ENCODE measurements at regions not wholly inside any gene's neighbourhood (a gene's known extent, or its start where the extent isn't known, plus 50 kb on each side); places are given as distances from the start of the nearest gene placed in this dataset.

DNA sequence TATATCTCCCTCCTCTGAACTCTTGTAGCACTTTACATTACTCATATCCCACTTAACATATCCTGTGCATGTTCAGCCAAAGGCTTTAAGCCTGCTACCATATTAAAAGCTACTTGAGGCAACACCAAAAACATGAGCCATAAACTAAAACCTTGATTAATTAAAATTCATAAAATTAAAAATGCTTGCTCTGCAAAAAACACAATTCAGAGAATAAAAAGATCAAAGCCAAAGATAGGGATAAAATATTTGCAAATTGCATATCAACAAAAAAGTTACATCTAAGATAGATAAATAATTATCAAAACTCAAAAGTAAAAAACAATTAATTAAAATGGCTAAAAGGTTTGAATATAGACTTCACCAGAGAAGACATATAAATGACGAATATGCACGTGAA is 495.4 kb upstream of the PIK3C3 start:
- no peaks in the 10 kb centered on the region for H3K27me3 Mint-ChIP-seq
- ATAC-seq (replicated peaks), result no peak
- no peaks in the 10 kb centered on the region for H3K4me1 Mint-ChIP-seq
- H3K36me3 Mint-ChIP-seq, result no peaks in the 10 kb centered on the region
- DNase-seq, result no peak
- H3K4me3 Mint-ChIP-seq, result no peak overlapping the region
- H3K27ac Mint-ChIP-seq, result no peak overlapping the region
- H3K9me3 Mint-ChIP-seq, result peaks cover 0 to 7% of the 10 kb centered on the region in 2 donors

DNA sequence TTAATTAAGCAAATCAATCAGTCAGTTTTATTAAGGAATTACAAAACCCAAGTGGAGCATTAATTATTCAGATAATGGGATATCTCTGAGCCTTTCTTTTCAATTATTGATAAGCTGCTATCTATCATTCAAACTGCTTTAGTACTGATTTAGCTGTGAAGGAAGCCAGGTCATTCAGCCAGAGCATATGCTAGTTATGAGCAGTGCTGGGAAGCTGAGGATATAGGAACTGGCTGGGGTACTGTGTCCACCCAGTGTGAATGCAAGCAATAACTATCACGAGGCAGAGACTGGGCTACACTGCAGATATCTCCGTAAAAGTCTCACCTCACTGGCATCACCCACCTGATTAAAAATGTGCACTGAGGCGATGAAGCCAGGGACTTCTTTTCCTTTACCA is 496.7 kb upstream of the PIK3C3 start:
- H3K4me1 Mint-ChIP-seq, result no peaks in the 10 kb centered on the region
- ATAC-seq (replicated peaks) (no peak), DNase-seq (no peak)
- no peaks in the 10 kb centered on the region for H3K27me3 Mint-ChIP-seq
- peaks cover 0 to 7% of the 10 kb centered on the region in 2 donors for H3K9me3 Mint-ChIP-seq
- H3K36me3 Mint-ChIP-seq, result no peaks in the 10 kb centered on the region
- no peak overlapping the region for H3K27ac Mint-ChIP-seq
- no peak overlapping the region for H3K4me3 Mint-ChIP-seq

DNA sequence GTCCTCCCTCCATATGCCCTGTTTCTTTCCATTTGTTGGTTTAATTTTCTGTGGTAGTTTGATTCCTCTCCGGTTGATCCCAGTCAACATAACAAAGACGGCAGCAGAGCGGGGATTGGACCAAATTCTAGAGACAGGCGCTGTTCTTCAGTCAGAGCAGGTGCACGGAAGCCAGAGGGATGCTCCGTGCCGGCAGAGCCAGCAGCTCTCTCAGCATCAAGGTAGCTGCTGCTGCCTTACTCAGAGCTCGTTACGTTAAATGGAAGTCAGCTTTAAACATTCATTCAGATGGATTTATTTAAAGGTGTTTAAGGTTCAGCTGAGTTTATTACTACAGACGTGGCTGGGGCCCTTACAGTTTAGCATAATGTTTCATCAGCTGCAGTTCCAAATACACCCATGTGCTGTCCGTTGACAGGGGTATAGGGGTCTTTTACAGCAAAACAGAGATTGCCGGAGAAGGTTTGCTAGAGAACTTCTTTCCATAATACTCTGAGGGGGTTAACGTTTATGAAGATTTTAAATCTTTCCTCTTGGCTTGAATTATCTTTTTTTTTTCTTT is 497.2 kb upstream of the PIK3C3 start:
- H3K4me1 Mint-ChIP-seq, result no peaks in the 10 kb centered on the region
- peaks cover 0 to 7% of the 10 kb centered on the region in 2 donors for H3K9me3 Mint-ChIP-seq
- H3K27me3 Mint-ChIP-seq, result no peaks in the 10 kb centered on the region
- no peak overlapping the region for H3K27ac Mint-ChIP-seq
- ATAC-seq (replicated peaks) (no peak), DNase-seq (no peak)
- H3K4me3 Mint-ChIP-seq, result no peak overlapping the region
- H3K36me3 Mint-ChIP-seq, result no peaks in the 10 kb centered on the region

DNA sequence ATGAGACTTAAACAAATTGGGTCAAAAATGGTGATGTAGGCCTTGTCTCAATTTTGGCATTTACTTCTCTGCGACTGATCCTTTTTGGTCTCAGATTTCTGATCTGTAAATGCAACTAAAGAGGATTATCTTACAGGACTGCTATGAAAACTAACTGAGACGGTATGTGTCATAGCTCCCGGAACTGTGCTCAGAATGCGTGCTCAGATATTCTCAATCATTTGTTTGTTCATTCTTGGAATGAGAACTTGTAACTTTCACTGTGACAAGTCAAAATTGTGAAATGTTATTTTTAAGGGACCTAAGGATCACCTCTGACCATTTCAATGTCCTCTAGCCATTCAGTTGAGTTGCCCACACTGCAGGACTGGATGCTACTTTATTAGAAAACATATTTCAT is 498.2 kb upstream of the PIK3C3 start:
- peaks cover 4 to 6% of the 10 kb centered on the region in 2 donors for H3K9me3 Mint-ChIP-seq
- H3K4me1 Mint-ChIP-seq, result no peaks in the 10 kb centered on the region
- no peaks in the 10 kb centered on the region for H3K27me3 Mint-ChIP-seq
- DNase-seq (no peak), ATAC-seq (replicated peaks) (no peak)
- no peaks in the 10 kb centered on the region for H3K36me3 Mint-ChIP-seq
- H3K4me3 Mint-ChIP-seq, result no peak overlapping the region
- H3K27ac Mint-ChIP-seq, result no peak overlapping the region

DNA sequence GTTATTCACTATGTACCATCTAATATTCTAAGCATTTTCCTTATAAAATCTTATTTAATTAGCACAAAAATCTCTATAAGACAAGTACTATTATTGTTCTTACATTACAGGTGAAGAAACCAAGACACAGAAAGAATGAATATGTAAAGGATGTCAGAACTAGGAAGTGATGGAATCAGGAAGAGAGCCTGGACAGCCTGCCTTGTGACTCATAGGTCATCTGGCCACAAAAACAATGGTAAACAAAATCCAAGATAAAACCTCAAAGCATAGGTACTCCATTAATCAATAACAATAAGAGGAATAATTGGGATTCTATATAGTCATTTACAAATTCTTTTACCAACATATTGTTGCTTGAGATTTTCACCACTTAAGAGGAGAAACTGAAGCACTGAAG is 505.4 kb upstream of the PIK3C3 start:
- Mint-ChIP-seq H3K4me3 (no peak overlapping the region), H3K36me3 (no peaks in the 10 kb centered on the region), H3K4me1 (no peaks in the 10 kb centered on the region), H3K27me3 (no peaks in the 10 kb centered on the region), H3K9me3 (peaks cover 2 to 15% of the 10 kb centered on the region in 2 donors), H3K27ac (no peak overlapping the region)
- DNase-seq (no peak), ATAC-seq (replicated peaks) (no peak)

DNA sequence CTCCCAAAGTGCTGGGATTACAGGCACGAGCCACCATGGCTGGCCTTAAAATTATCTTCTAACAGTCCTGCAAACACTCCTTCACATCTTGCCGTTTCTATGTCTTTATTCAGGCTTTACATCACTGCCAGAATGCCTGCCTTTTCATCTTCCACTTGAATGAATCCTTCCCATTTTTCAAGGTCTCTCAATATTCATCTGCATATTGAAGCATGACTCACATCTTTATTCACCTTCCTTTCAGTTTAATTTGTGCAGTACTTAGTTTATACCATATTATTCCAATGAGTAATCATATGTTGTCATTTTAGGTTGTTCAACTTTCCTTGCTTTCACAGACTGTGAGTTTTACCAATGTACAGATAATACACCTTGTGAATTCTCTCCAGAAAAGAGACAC is 510.1 kb upstream of the PIK3C3 start:
- ATAC-seq (replicated peaks), result no peak
- Mint-ChIP-seq H3K27ac (no peak overlapping the region), H3K36me3 (no peaks in the 10 kb centered on the region), H3K9me3 (peaks cover 5 to 12% of the 10 kb centered on the region in 2 donors), H3K4me1 (no peaks in the 10 kb centered on the region), H3K4me3 (no peak overlapping the region), H3K27me3 (no peaks in the 10 kb centered on the region)
- no peak for DNase-seq

- H3K36me3 Mint-ChIP-seq, result no peaks in the 10 kb centered on the region
- ATAC-seq (replicated peaks), result no peak
These were observed 518.3 kb upstream of the PIK3C3 start for GRCh38 chr18:41436772-41437171.

GRCh38 chr18:41418598-41418997 is 536.4 kb upstream of the PIK3C3 start:
- DNase-seq, result no peak
- peaks cover 4 to 7% of the 10 kb centered on the region in 2 donors for H3K9me3 Mint-ChIP-seq
- H3K4me1 Mint-ChIP-seq, result no peaks in the 10 kb centered on the region
- no peaks in the 10 kb centered on the region for H3K36me3 Mint-ChIP-seq
- ATAC-seq (replicated peaks), result no peak
- no peaks in the 10 kb centered on the region for H3K27me3 Mint-ChIP-seq
- no peak overlapping the region for H3K4me3 Mint-ChIP-seq
- no peak overlapping the region for H3K27ac Mint-ChIP-seq

More at GRCh38 chr18:41436772-41437171, 518.3 kb upstream of the PIK3C3 start:
- H3K27ac Mint-ChIP-seq, result no peak overlapping the region
- no peak for DNase-seq
- no peaks in the 10 kb centered on the region for H3K27me3 Mint-ChIP-seq
- H3K4me3 Mint-ChIP-seq, result no peak overlapping the region
- H3K4me1 Mint-ChIP-seq, result no peaks in the 10 kb centered on the region
- H3K9me3 Mint-ChIP-seq, result peaks cover 11 to 18% of the 10 kb centered on the region in 2 donors

DNA sequence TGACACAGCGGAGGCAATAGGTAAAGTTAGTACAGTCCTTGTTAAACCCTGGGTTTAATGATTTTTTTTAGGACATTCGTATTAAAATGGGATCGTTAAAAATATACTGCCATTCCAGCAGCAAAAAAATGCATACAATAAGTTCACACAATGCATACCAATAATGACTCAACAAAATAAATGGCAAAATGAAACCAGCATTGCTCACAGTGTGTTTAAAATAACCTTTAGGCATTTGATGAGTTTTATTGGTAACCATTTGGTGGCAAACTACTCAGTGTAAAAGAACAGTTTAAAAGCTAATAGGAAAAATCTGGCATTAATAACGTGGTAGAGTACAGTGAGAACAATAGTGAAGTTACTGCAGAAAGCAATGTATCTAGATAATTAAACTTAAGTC is 539.0 kb upstream of the PIK3C3 start:
- ATAC-seq (replicated peaks), result no peak
- no peak for DNase-seq
- H3K36me3 Mint-ChIP-seq, result no peaks in the 10 kb centered on the region
- H3K27me3 Mint-ChIP-seq, result no peaks in the 10 kb centered on the region
- H3K4me3 Mint-ChIP-seq, result no peak overlapping the region
- H3K9me3 Mint-ChIP-seq, result peaks cover 4 to 10% of the 10 kb centered on the region in 2 donors
- H3K4me1 Mint-ChIP-seq, result no peaks in the 10 kb centered on the region
- no peak overlapping the region for H3K27ac Mint-ChIP-seq

GRCh38 chr18:41410006-41410405 is 545.0 kb upstream of the PIK3C3 start:
- Mint-ChIP-seq H3K27me3 (no peaks in the 10 kb centered on the region), H3K36me3 (no peaks in the 10 kb centered on the region), H3K4me3 (no peak overlapping the region), H3K9me3 (peaks cover 6 to 14% of the 10 kb centered on the region in 2 donors), H3K27ac (no peak overlapping the region), H3K4me1 (no peaks in the 10 kb centered on the region)
- DNase-seq (no peak), ATAC-seq (replicated peaks) (no peak)

DNA sequence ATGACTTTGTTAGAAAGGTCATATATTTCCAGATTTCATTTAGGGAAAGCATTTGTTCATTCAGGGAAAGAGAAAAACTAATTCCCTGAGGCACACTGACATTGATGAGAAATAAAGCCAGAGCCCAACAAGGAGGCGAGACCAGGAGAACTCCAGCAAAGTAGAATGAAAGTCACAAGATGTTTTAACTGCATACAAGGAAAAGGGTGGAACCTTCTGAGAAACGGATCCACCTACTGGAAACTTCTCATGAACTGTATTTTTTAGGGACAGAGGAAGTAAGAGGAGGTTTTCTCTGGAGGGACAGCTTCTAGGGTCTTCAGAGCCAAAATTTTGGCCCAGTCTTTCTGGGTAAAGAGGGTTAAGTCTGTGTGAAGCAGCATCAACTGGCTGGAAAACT is 548.2 kb upstream of the PIK3C3 start:
- DNase-seq, result no peak
- H3K36me3 Mint-ChIP-seq, result no peaks in the 10 kb centered on the region
- no peaks in the 10 kb centered on the region for H3K4me1 Mint-ChIP-seq
- no peaks in the 10 kb centered on the region for H3K27me3 Mint-ChIP-seq
- no peak overlapping the region for H3K27ac Mint-ChIP-seq
- H3K4me3 Mint-ChIP-seq, result no peak overlapping the region
- H3K9me3 Mint-ChIP-seq, result peaks cover 2 to 4% of the 10 kb centered on the region in 2 donors
- ATAC-seq (replicated peaks), result no peak

- Mint-ChIP-seq H3K4me3 (no peak overlapping the region), H3K36me3 (no peaks in the 10 kb centered on the region), H3K27me3 (no peaks in the 10 kb centered on the region), H3K4me1 (no peaks in the 10 kb centered on the region), H3K27ac (no peak overlapping the region), H3K9me3 (peaks cover 2 to 3% of the 10 kb centered on the region in 2 donors)
- DNase-seq (no peak), ATAC-seq (replicated peaks) (no peak)
These were observed 558.2 kb upstream of the PIK3C3 start for GRCh38 chr18:41396861-41397260.

- Mint-ChIP-seq H3K27me3 (no peaks in the 10 kb centered on the region), H3K4me3 (no peak overlapping the region), H3K27ac (no peak overlapping the region), H3K9me3 (peaks cover 2 to 3% of the 10 kb centered on the region in 2 donors), H3K36me3 (no peaks in the 10 kb centered on the region), H3K4me1 (no peaks in the 10 kb centered on the region)
- DNase-seq (no peak), ATAC-seq (replicated peaks) (no peak)
These were observed 558.8 kb upstream of the PIK3C3 start for GRCh38 chr18:41396211-41396610.

GRCh38 chr18:41395695-41396094 is 559.3 kb upstream of the PIK3C3 start:
- ATAC-seq (replicated peaks), result no peak

DNA sequence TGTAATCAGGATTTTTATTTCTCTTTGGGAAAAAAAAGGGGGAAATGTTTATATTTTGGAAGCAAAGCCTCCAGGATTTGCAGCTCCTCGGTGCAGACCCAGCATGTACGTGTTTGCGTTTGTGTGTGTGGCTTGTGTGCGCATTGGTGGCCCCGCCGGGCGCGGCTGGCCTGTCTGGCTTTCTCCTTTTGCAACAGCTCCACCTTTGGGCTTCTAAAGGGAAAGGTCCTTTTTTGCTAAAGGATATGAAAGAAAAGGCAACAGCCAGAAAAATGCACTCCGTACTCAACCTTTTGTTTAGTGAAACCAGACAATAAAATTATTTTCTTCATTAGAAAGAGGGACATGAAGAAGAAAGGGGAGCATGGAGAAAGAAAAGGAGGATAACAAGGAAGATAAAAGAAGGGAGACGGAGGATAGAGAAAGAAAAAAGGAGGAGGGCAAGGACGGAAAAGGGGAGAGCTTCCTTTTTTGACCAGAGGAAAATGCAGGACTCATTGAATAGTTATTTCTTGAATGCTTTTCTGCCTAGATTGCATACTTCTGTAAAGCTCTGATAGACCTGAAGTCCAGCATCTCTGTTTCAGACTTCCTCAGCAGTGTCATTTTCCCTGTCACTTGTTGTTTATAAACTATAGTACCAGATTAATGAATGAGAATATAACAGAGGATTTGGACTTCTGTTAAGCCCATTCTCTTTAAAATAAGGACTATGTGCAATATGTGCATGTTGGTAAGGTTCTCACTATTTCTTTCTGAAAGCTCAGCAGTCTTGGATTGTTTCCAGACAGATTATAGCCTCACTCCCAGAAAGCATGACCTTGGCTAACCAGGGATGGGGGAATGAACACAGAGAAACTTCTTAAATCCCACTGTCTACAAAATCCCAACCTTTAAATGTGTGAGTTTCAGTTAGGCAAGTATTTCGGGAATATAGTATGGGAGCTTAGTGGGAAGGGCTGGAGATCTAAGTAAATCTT is 563.1 kb upstream of the PIK3C3 start:
- H3K27me3 Mint-ChIP-seq, result no peaks in the 10 kb centered on the region
- no peaks in the 10 kb centered on the region for H3K9me3 Mint-ChIP-seq
- H3K27ac Mint-ChIP-seq, result no peak overlapping the region
- DNase-seq (no peak), ATAC-seq (replicated peaks) (peak in 1 of 2 donors; percentile 42)
- H3K36me3 Mint-ChIP-seq, result no peaks in the 10 kb centered on the region
- H3K4me1 Mint-ChIP-seq, result no peaks in the 10 kb centered on the region
- H3K4me3 Mint-ChIP-seq, result no peak overlapping the region

More at GRCh38 chr18:41395695-41396094, 559.3 kb upstream of the PIK3C3 start:
- Mint-ChIP-seq H3K4me1 (no peaks in the 10 kb centered on the region), H3K27me3 (no peaks in the 10 kb centered on the region), H3K9me3 (peaks cover 2 to 3% of the 10 kb centered on the region in 2 donors), H3K36me3 (no peaks in the 10 kb centered on the region), H3K4me3 (no peak overlapping the region), H3K27ac (no peak overlapping the region)
- DNase-seq, result no peak
